HepG2 (cell line): ENCODE measurements at regions not wholly inside any gene's neighbourhood (a gene's known extent, or its start where the extent isn't known, plus 50 kb on each side); places are given as distances from the start of the nearest gene placed in this dataset.
"Not testable (repeated sequence)": the region's sequence is repeated elsewhere in the genome, so short reads cannot be mapped to it uniquely, and the experiment has no call there.

ENCODE experiments used
- ATAC-seq: fragments of 200-7000 bp; cut with Tn5 transposase; 3 replicates; pipeline ENCODE4 v1.9.1; 2020; ENCODE audit warnings: mild to moderate bottlenecking, moderate library complexity
- BruUV-seq: library from RNA; stranded (reverse); fragments of 400-500 nt; replicated peaks from 2 replicates; lab custom pipeline; 2021; lab: Mats Ljungman, UMichigan
- CTCF ChIA-PET: fragments of 300-600 bp; formaldehyde crosslinking; extraction: SDS; loops from one replicate; lab custom pipeline; 2021; ENCODE audit warnings: low total read pairs, inconsistent platforms, low intra/inter-chr PET ratio; lab: Yijun Ruan, JAX
- POLR2A ChIA-PET: fragments of 350-600 bp; sonication (Branson Sonifier 250); formaldehyde crosslinking; loops from one replicate; lab custom pipeline; 2020; ENCODE audit warnings: antibody characterized with exemption, inconsistent platforms; lab: Yijun Ruan, JAX
- DNase-seq: peaks from one replicate; pipeline ENCODE4 v3.0.0-alpha.2; 2015; ENCODE audit warnings: low spot score
- FAIRE-seq: peaks from 3 replicates; lab custom pipeline; 2011; peaks lifted over from hg19 to GRCh38; lab: Jason Lieb, UNC
- H2AFZ ChIP-seq: one replicate; pipeline ENCODE4 v1.6.1; 2011; ENCODE audit warnings: low read length, inconsistent platforms
- H3K27ac ChIP-seq: fragments of 300-600 bp; 3 replicates; pipeline ENCODE4 v1.8.0; 2011; ENCODE audit warnings: mixed run types, mild to moderate bottlenecking, mixed read lengths, low read length, inconsistent platforms; ENCODE audit not compliant: insufficient read depth; ENCODE audit errors: extremely low read length
- H3K27me3 ChIP-seq, 2 experiments: fragments of 200-600 bp in 1 of 2; 2 replicates in 1 of 2; 3 replicates in 1 of 2; pipeline versions ENCODE4 v1.6.0 to v1.8.0; 2011; ENCODE audit warnings: low read length in 2 of 2, mild to moderate bottlenecking in 2 of 2, moderate library complexity in 2 of 2, inconsistent platforms in 1 of 2; ENCODE audit not compliant: insufficient read depth in 2 of 2, control insufficient read depth in 1 of 2
- H3K36me3 ChIP-seq, 2 experiments: fragments of 200-600 bp in 1 of 2; replicated peaks in 1 of 2; 2 replicates in 1 of 2; 3 replicates in 1 of 2; pipeline versions ENCODE4 v1.5.1 to v1.8.0; 2011; ENCODE audit warnings: low read length in 2 of 2, inconsistent platforms in 1 of 2; ENCODE audit not compliant: insufficient read depth in 2 of 2, control insufficient read depth in 1 of 2
- H3K4me1 ChIP-seq: 2 replicates; pipeline ENCODE4 v1.5.1; 2012; ENCODE audit warnings: low read length, inconsistent platforms; ENCODE audit not compliant: insufficient read depth
- H3K4me2 ChIP-seq: 2 replicates; pipeline ENCODE4 v1.6.0; 2011; ENCODE audit warnings: low read depth, low read length, inconsistent platforms
- H3K4me3 ChIP-seq, 3 experiments: fragments of 200-600 bp in 1 of 3; sonication (generic), shearing (Covaris generic) in 1 of 3; replicated peaks in 1 of 3; 2 replicates each; pipeline ENCODE4 v1.5.1; 2011 to 2016; ENCODE audit warnings: low read length in 3 of 3, inconsistent platforms in 2 of 3, low read depth in 2 of 3, mild to moderate bottlenecking in 2 of 3, control low read depth in 1 of 3, mixed read lengths in 1 of 3; ENCODE audit not compliant: insufficient read depth in 1 of 3
- H3K79me2 ChIP-seq: one replicate; pipeline ENCODE4 v1.6.1; 2011; ENCODE audit warnings: low read length, inconsistent platforms; ENCODE audit not compliant: insufficient read depth
- H3K9ac ChIP-seq: 2 replicates; pipeline ENCODE4 v1.6.0; 2011; ENCODE audit warnings: mild to moderate bottlenecking, low read depth, low read length, inconsistent platforms; ENCODE audit not compliant: insufficient read depth
- H3K9me3 ChIP-seq: 2 replicates; pipeline ENCODE4 v1.5.1; 2012; ENCODE audit warnings: mild to moderate bottlenecking, low read length
- H4K20me1 ChIP-seq: 2 replicates; pipeline ENCODE4 v1.6.0; 2011; ENCODE audit warnings: inconsistent platforms, mild to moderate bottlenecking, low read length, moderate library complexity; ENCODE audit not compliant: insufficient read depth
- SRF ChIP-seq: IDR thresholded peaks from 2 replicates; pipeline ENCODE4 v1.6.1; 2011; ENCODE audit warnings: mild to moderate bottlenecking, low read depth, low read length, moderate library complexity
- ZNF207 ChIP-seq: fragments of 450-650 bp; IDR thresholded peaks from 2 replicates; pipeline ENCODE4 v1.6.1; 2016; ENCODE audit warnings: antibody characterized with exemption, borderline replicate concordance
- ZNF652 ChIP-seq: IDR thresholded peaks from 2 replicates; pipeline ENCODE4 v1.6.1; 2016; ENCODE audit warnings: low read depth, borderline replicate concordance
- WGBS: methylation state at CpG from one replicate; pipeline ENCODE4 v1.1.6; 2017; ENCODE audit warnings: low lambda C conversion rate; 5-methylcytosine and 5-hydroxymethylcytosine counted together
- in situ Hi-C: cut with HindIII; loops from 2 replicates; pipeline ENCODE4 v1.10.0; 2017; ENCODE audit warnings: low pct_unique_long_range_greater_than_20kb; ENCODE audit not compliant: extremely low pct_ligation_motif_present
- intact Hi-C: fragments of 100-400 bp; cut with micrococcal nuclease; formaldehyde crosslinking; loops from one replicate; pipeline ENCODE4 v1.10.0; 2022; ENCODE audit not compliant: unreplicated experiment

- H3K4me1 ChIP-seq, in situ Hi-C loops, DNase-seq, ATAC-seq, H3K4me3 ChIP-seq, intact Hi-C loops, H2AFZ ChIP-seq, BruUV-seq, H3K27ac ChIP-seq, H3K27me3 ChIP-seq, H3K36me3 ChIP-seq, H4K20me1 ChIP-seq, H3K9ac ChIP-seq, POLR2A ChIA-PET, H3K9me3 ChIP-seq, FAIRE-seq, H3K4me2 ChIP-seq, CTCF ChIA-PET, H3K79me2 ChIP-seq: not testable (repeated sequence)
- WGBS: 40% methylated on average over 4 of the region's 4 CpGs
These were observed 166.0 kb downstream of the RRAGB start for GRCh38 chrX:55883541-55883940.

DNA sequence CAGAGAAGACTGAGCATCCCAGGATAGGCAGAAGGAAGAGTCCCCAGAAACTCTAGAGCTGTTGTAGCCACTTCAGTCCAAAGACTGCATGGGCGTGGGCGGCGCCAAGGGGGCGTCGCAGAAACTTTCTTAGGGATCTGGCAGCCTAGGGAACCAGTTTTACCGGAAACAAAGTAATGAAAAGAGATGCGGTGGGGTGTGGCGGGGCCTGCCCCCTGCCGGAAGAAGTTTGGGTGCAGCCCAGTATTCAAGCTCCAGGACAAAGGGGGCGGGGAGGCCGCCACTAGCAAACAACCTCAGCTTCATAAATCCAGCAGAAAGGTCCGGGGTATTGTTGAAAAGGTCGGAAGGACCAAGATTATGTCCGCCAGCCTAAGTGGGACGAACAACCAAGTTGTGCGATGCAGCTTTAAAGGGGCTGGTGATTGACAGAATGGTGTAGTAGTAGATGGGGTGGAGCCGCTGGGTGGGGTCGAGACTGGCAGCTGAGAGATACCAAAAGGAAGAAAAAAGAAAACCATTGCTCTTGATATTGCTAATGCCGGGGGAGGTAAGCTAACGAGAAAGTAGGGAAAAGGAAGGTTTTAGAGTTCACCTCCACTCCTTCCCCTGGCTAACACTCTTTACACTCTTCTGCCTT lies 190.5 kb downstream of the RRAGB start:
- H2AFZ ChIP-seq: no peak overlapping the region
- no peak for TF ChIP-seq ZNF207
- TF ChIP-seq ZNF652 (CRISPR knock-in tag): no peak
- TF ChIP-seq SRF: no peak
- CTCF ChIA-PET: no interaction called here
- no peak for DNase-seq
- no peaks in the 10 kb centered on the region for H3K36me3 ChIP-seq
- FAIRE-seq: no peak
- H4K20me1 ChIP-seq: no peaks in the 10 kb centered on the region
- peak overlapping the region; percentile 66 for H3K4me2 ChIP-seq
- H3K27me3 ChIP-seq: no peaks in the 10 kb centered on the region
- no peaks in the 10 kb centered on the region for H3K9me3 ChIP-seq
- no peaks in the 10 kb centered on the region for H3K79me2 ChIP-seq
- BruUV-seq: no TSS peak
- WGBS: 57% methylated on average over 20 of the region's 20 CpGs
- POLR2A ChIA-PET: no interaction called here
- peak overlapping the region; percentile 40 to 59 (median 49); a peak in 4 of 6 replicates for H3K4me3 ChIP-seq
- intact Hi-C loops (no loop called here), in situ Hi-C loops (no loop called here)
- H3K9ac ChIP-seq: no peak overlapping the region
- no peak for ATAC-seq
- H3K27ac ChIP-seq: no peak overlapping the region
- H3K4me1 ChIP-seq: no peaks in the 10 kb centered on the region
